ENCODE measurements at regions not wholly inside any gene's neighbourhood (a gene's known extent, or its start where the extent isn't known, plus 50 kb on each side); places are given as distances from the start of the nearest gene placed in this dataset.

GRCh38 chr10:9163699-9164098 is 1109.2 kb downstream of the GATA3 start:
- TF ChIP-seq PATZ1 (CRISPR knock-in tag; IDR thresholded peaks at IDR 0.05; ENCODE audit: borderline replicate concordance) (no peak), RARB (CRISPR knock-in tag; IDR thresholded peaks at IDR 0.05) (no peak), CREB5 (CRISPR knock-in tag; IDR thresholded peaks at IDR 0.05; ENCODE audit: low read depth) (no peak), ARNTL (CRISPR knock-in tag; IDR thresholded peaks at IDR 0.05; ENCODE audit: borderline replicate concordance, low read depth) (no peak), ZFP30 (CRISPR knock-in tag; IDR thresholded peaks at IDR 0.05) (no peak), TSHZ2 (CRISPR knock-in tag; IDR thresholded peaks at IDR 0.05) (no peak), GLIS3 (CRISPR knock-in tag; IDR thresholded peaks at IDR 0.05) (no peak), ZNF565 (CRISPR knock-in tag; conservative IDR thresholded peaks at IDR 0.05; ENCODE audit: low read depth) (no peak), ZFP3 (CRISPR knock-in tag; IDR thresholded peaks at IDR 0.05) (no peak), ZNF8 (CRISPR knock-in tag; IDR thresholded peaks at IDR 0.05) (no peak)
